Esophagus squamous epithelium (tissue), 4 donors: ENCODE measurements at regions not wholly inside any gene's neighbourhood (a gene's known extent, or its start where the extent isn't known, plus 50 kb on each side); places are given as distances from the start of the nearest gene placed in this dataset.

ENCODE experiments used
- CTCF ChIP-seq, 6 experiments: fragments of 450-650 bp in 4 of 6; fragments of 200-600 bp in 2 of 6; sonication (generic) in 2 of 6; IDR thresholded peaks; one replicate each; pipeline ENCODE4 v1.5.1; 2016 to 2019; ENCODE audit warnings: antibody characterized with exemption in 6 of 6, mild to moderate bottlenecking in 4 of 6, moderate library complexity in 4 of 6
- POLR2A ChIP-seq, 4 donors: fragments of 450-650 bp; IDR thresholded peaks; one replicate each; pipeline ENCODE4 v1.6.1; 2017; ENCODE audit warnings: antibody characterized with exemption in 4 of 4, mild to moderate bottlenecking in 4 of 4, moderate library complexity in 3 of 4

GRCh38 chr10:81817596-81818170 is 57.3 kb upstream of the NRG3 start:
- TF ChIP-seq CTCF (IDR thresholded peaks at IDR 0.05) (no peak), POLR2A (IDR thresholded peaks at IDR 0.05) (no peak)
